A673 (cell line): ENCODE measurements at regions not wholly inside any gene's neighbourhood (a gene's known extent, or its start where the extent isn't known, plus 50 kb on each side); places are given as distances from the start of the nearest gene placed in this dataset.

Experiments
- EZH2 ChIP-seq: fragments of 200-600 bp; sonication (generic); IDR thresholded peaks from 2 replicates; pipeline ENCODE4 v1.6.1; 2017; ENCODE audit warnings: borderline replicate concordance, low read depth, mild to moderate bottlenecking, mixed read lengths, antibody characterized with exemption, low read length; ENCODE audit not compliant: poor library complexity, severe bottlenecking
- TF ChIP-seq, protein P1 (sequence below): fragments of 300-800, 200-600 bp; sonication (generic); conservative IDR thresholded peaks from 2 replicates; pipeline ENCODE4 v1.5.1; 2017; ENCODE audit warnings: low read depth, mild to moderate bottlenecking, antibody characterized with exemption, low read length, moderate library complexity, mixed read lengths

DNA sequence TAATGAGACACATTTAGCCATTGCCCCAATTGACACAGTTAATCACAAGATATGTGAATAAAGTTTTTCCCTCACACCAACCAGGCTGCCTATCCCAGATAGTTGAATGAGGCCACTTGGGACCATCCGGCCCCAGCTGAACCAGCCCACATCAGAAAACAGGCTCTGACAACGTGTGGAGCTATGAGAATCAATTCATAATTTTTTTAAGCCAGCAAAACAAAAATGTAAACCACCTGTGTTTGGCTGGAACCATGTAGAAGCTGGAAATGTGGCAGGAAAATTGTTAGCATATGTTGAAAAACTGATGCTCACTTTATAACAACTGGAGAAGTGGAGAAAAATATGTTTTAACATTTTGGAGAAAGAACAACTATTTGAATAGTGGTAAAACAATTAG is 1161.3 kb downstream of the SLITRK1 start:
- TF ChIP-seq, protein P1, sequence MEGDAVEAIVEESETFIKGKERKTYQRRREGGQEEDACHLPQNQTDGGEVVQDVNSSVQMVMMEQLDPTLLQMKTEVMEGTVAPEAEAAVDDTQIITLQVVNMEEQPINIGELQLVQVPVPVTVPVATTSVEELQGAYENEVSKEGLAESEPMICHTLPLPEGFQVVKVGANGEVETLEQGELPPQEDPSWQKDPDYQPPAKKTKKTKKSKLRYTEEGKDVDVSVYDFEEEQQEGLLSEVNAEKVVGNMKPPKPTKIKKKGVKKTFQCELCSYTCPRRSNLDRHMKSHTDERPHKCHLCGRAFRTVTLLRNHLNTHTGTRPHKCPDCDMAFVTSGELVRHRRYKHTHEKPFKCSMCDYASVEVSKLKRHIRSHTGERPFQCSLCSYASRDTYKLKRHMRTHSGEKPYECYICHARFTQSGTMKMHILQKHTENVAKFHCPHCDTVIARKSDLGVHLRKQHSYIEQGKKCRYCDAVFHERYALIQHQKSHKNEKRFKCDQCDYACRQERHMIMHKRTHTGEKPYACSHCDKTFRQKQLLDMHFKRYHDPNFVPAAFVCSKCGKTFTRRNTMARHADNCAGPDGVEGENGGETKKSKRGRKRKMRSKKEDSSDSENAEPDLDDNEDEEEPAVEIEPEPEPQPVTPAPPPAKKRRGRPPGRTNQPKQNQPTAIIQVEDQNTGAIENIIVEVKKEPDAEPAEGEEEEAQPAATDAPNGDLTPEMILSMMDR, result no peak
- no peak for TF ChIP-seq EZH2
